Testis (tissue), 2 donors: ENCODE measurements at regions not wholly inside any gene's neighbourhood (a gene's known extent, or its start where the extent isn't known, plus 50 kb on each side); places are given as distances from the start of the nearest gene placed in this dataset.

Experiments
- CTCF ChIP-seq, 3 experiments: fragments of 450-650 bp in 2 of 3; fragments of 200-600 bp in 1 of 3; sonication (generic) in 1 of 3; IDR thresholded peaks; one replicate each; pipeline ENCODE4 v1.5.1; 2016 to 2019; ENCODE audit warnings: antibody characterized with exemption in 3 of 3, mild to moderate bottlenecking in 2 of 3, moderate library complexity in 1 of 3
- POLR2A ChIP-seq: fragments of 450-650 bp; IDR thresholded peaks from one replicate; pipeline ENCODE4 v1.6.1; 2017; ENCODE audit warnings: antibody characterized with exemption, mild to moderate bottlenecking, moderate library complexity

DNA sequence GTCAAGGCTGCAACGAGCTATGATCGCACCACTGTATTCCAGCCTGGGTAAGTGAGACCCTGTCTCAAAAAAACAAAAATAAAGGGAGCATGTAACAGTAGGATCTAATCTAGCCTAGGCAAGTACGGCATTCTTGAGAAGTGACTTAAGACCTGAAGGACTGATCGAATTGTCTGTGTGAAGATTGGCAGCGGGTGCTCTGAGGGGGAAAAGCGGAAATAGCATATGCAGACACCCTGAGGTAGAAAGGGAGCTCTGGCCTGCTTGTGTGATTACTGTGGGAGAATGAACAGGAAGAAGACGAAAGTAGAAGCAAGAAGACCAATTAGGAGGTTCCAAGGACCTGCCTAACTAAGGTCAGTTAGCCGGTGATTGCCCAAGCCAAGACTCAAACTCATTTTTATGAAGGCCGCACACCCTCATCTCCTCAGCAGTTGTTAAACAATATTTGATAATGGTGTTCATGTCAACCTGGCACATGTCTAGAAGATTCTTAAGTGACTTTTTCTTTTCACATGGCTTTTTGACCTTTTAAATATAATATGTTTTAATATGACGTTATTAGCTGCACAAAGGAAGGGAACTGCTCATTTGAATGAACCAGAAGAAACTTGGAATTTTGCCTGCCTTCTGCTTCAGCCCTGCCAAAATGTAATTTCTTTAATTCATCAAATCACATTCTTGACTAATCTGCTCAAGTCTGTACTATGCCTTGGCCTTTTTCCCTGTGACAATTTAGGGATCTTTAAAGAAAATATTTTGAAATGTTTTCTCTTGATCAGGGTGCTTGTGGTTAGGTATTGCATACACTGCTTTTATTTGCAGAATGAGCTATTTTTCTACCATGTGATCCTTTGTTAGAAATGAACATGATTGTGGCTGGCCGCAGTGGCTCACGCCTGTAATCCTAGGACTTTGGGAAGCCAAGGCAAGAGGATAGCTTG, 289.2 kb upstream of the DMRT1 start:
- no peak for TF ChIP-seq CTCF (IDR thresholded peaks at IDR 0.05)
- no peak for TF ChIP-seq POLR2A
